Breast epithelium (tissue), 4 donors: ENCODE measurements at regions not wholly inside any gene's neighbourhood (a gene's known extent, or its start where the extent isn't known, plus 50 kb on each side); places are given as distances from the start of the nearest gene placed in this dataset.

Experiments used
- DNase-seq, 2 donors: peaks; one replicate each; pipeline ENCODE4 v3.0.0-alpha.2; 2019; ENCODE audit warnings: low spot score in 2 of 2
- H3K27ac ChIP-seq, 2 donors: fragments of 200-600 bp; sonication (generic) in 1 of 2; one replicate each; pipeline ENCODE4 v1.5.1; 2016 to 2019; ENCODE audit warnings: mild to moderate bottlenecking in 1 of 2
- H3K27me3 ChIP-seq, 2 donors: fragments of 200-600 bp; sonication (generic) in 1 of 2; one replicate each; pipeline versions ENCODE4 v1.5.1 to v1.6.0; 2017 to 2019; ENCODE audit warnings: control low read depth in 1 of 2, mild to moderate bottlenecking in 1 of 2
- H3K36me3 ChIP-seq: fragments of 200-600 bp; one replicate; pipeline ENCODE4 v1.5.1; 2019
- H3K4me1 ChIP-seq, 2 donors: fragments of 200-600 bp; sonication (generic); one replicate each; pipeline ENCODE4 v1.5.1; 2016 to 2019; ENCODE audit warnings: control low read depth in 1 of 2
- H3K4me3 ChIP-seq, 3 donors: fragments of 200-600 bp; sonication (generic); 1 replicate in 2 of 3; 2 replicates in 1 of 3; pipeline ENCODE4 v1.5.1; 2016 to 2019; ENCODE audit warnings: mild to moderate bottlenecking in 3 of 3, moderate library complexity in 2 of 3
- H3K9me3 ChIP-seq, 2 donors: fragments of 200-600 bp; sonication (generic) in 1 of 2; one replicate each; pipeline ENCODE4 v1.5.1; 2016 to 2019; ENCODE audit warnings: control low read depth in 1 of 2
- POLR2A ChIP-seq: fragments of 450-650 bp; IDR thresholded peaks from one replicate; pipeline ENCODE4 v1.6.1; 2016; ENCODE audit warnings: antibody characterized with exemption, mild to moderate bottlenecking, moderate library complexity
- POLR2AphosphoS5 ChIP-seq, 3 donors: sonication (generic); formaldehyde crosslinking; IDR thresholded peaks; one replicate each; pipeline ENCODE4 v1.6.1; 2017; ENCODE audit warnings: antibody characterized with exemption in 3 of 3
- intact Hi-C: fragments of 100-400 bp; cut with DNase I; formaldehyde crosslinking; loops from one replicate; pipeline ENCODE4 v1.15.1; 2023; ENCODE audit warnings: low total_unique reads
- TF ChIP-seq, protein P1 (sequence below), 3 donors: fragments of 450-650 bp; IDR thresholded peaks; one replicate each; pipeline ENCODE4 v1.5.1; 2016 to 2017; ENCODE audit warnings: antibody characterized with exemption in 3 of 3, mild to moderate bottlenecking in 3 of 3, moderate library complexity in 3 of 3

- intact Hi-C loops: no loop called here
- peaks cover 11 to 16% of the 10 kb centered on the region in 2 donors for H3K9me3 ChIP-seq
- no peak for DNase-seq
- H3K36me3 ChIP-seq: no peaks in the 10 kb centered on the region
- H3K27me3 ChIP-seq: no peaks in the 10 kb centered on the region
- TF ChIP-seq POLR2A: no peak
- TF ChIP-seq POLR2AphosphoS5 (IDR thresholded peaks at IDR 0.05): no peak
- TF ChIP-seq, protein P1, sequence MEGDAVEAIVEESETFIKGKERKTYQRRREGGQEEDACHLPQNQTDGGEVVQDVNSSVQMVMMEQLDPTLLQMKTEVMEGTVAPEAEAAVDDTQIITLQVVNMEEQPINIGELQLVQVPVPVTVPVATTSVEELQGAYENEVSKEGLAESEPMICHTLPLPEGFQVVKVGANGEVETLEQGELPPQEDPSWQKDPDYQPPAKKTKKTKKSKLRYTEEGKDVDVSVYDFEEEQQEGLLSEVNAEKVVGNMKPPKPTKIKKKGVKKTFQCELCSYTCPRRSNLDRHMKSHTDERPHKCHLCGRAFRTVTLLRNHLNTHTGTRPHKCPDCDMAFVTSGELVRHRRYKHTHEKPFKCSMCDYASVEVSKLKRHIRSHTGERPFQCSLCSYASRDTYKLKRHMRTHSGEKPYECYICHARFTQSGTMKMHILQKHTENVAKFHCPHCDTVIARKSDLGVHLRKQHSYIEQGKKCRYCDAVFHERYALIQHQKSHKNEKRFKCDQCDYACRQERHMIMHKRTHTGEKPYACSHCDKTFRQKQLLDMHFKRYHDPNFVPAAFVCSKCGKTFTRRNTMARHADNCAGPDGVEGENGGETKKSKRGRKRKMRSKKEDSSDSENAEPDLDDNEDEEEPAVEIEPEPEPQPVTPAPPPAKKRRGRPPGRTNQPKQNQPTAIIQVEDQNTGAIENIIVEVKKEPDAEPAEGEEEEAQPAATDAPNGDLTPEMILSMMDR (IDR thresholded peaks at IDR 0.05): no peak
- no peaks in the 10 kb centered on the region for H3K4me1 ChIP-seq
- H3K4me3 ChIP-seq: no peak overlapping the region
- H3K27ac ChIP-seq: no peak overlapping the region
Observed at GRCh38 chr12:46082490-46083200, 92.3 kb upstream of the SCAF11 start.

- intact Hi-C loops: no loop called here
- H3K27ac ChIP-seq: no peak overlapping the region
- TF ChIP-seq, protein P1 (IDR thresholded peaks at IDR 0.05): no peak
- TF ChIP-seq POLR2AphosphoS5 (IDR thresholded peaks at IDR 0.05) (no peak), POLR2A (no peak)
- DNase-seq: no peak
- no peaks in the 10 kb centered on the region for H3K4me1 ChIP-seq
- H3K27me3 ChIP-seq: no peaks in the 10 kb centered on the region
- H3K4me3 ChIP-seq: no peak overlapping the region
- no peaks in the 10 kb centered on the region for H3K36me3 ChIP-seq
- H3K9me3 ChIP-seq: peaks cover 7% of the 10 kb centered on the region in 2 donors
Observed at GRCh38 chr12:46073321-46073720, 82.9 kb upstream of the SCAF11 start.

DNA sequence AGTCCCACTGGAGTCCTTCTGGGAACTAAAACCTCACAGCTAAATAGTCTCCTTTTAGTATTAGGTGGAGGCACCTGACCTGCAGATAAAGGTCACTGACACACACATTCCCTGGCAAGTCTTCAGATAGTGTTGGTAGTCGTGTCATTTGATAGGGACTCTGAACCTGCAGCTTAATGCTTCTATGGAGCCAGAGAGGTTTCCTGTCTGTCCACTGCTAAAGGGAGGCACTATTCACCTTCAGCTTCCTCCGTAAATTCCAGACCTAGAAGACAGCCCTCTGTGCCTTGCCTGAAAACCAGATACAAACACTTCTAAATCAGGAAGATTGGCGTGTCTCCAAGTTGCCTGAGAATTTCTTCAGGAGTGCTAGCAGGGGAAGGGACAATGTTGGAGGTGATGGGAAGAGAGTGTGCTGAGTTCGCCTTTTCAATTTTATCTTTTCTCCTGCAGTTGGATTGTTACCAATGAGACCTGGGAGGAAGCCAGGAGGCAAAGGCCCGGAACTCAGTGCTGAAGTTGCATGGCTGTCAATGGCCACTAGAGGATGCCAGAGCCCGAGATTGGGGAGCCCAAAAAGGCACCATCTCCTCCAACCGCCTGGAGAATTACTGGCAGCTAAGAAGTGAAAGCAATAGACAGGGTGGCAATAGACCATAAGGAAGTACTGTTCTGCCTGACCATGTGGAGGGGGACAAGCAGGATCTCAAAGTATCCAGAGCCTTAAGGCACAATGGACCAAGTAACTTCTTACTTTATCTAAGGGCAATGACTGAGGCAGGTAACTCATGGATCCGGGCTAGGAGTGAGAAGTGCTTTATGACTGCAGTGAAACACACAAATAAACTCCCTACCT lies 81.6 kb upstream of the SCAF11 start:
- no peaks in the 10 kb centered on the region for H3K27me3 ChIP-seq
- intact Hi-C loops: no loop called here
- H3K4me3 ChIP-seq: no peak overlapping the region
- no peaks in the 10 kb centered on the region for H3K9me3 ChIP-seq
- H3K4me1 ChIP-seq: no peaks in the 10 kb centered on the region
- DNase-seq: peak; percentile 30 to 70
- H3K27ac ChIP-seq: no peak overlapping the region
- TF ChIP-seq POLR2A (no peak), POLR2AphosphoS5 (IDR thresholded peaks at IDR 0.05) (no peak)
- TF ChIP-seq, protein P1 (IDR thresholded peaks at IDR 0.05): peak; percentile 63 to 95 (median 92)
- no peaks in the 10 kb centered on the region for H3K36me3 ChIP-seq

- no peak for DNase-seq
- Histone ChIP-seq H3K36me3 (no peaks in the 10 kb centered on the region), H3K9me3 (no peaks in the 10 kb centered on the region), H3K27me3 (no peaks in the 10 kb centered on the region), H3K27ac (no peak overlapping the region), H3K4me1 (no peaks in the 10 kb centered on the region), H3K4me3 (no peak overlapping the region)
- TF ChIP-seq POLR2A (no peak), POLR2AphosphoS5 (IDR thresholded peaks at IDR 0.05) (no peak)
- TF ChIP-seq, protein P1 (IDR thresholded peaks at IDR 0.05): no peak
- intact Hi-C loops: no loop called here
Observed at GRCh38 chr12:46071335-46071734, 81.0 kb upstream of the SCAF11 start.

GRCh38 chr12:46067094-46067493 lies 76.7 kb upstream of the SCAF11 start:
- H3K4me1 ChIP-seq: no peaks in the 10 kb centered on the region
- no peak overlapping the region for H3K27ac ChIP-seq
- no peak for DNase-seq
- no peaks in the 10 kb centered on the region for H3K27me3 ChIP-seq
- no peak overlapping the region for H3K4me3 ChIP-seq
- intact Hi-C loops: no loop called here
- TF ChIP-seq, protein P1 (IDR thresholded peaks at IDR 0.05): no peak
- TF ChIP-seq POLR2A: no peak
- peaks cover 0 to 4% of the 10 kb centered on the region in 2 donors for H3K9me3 ChIP-seq
- no peaks in the 10 kb centered on the region for H3K36me3 ChIP-seq
